IPS-18c (cell line): ENCODE measurements at regions not wholly inside any gene's neighbourhood (a gene's known extent, or its start where the extent isn't known, plus 50 kb on each side); places are given as distances from the start of the nearest gene placed in this dataset.

Experiments
- H3K4me3 ChIP-seq: 2 replicates; pipeline ENCODE4 v1.7.0; 2013; ENCODE audit warnings: low read depth, mild to moderate bottlenecking, low read length, moderate library complexity; ENCODE audit not compliant: insufficient read depth
- H3K9me3 ChIP-seq: one replicate; pipeline ENCODE4 v1.6.1; 2013; ENCODE audit warnings: mild to moderate bottlenecking, low read length, moderate library complexity; ENCODE audit not compliant: control insufficient read depth, insufficient read depth

- Histone ChIP-seq H3K4me3 (no peak overlapping the region), H3K9me3 (no peaks in the 10 kb centered on the region)
Measured at GRCh38 chr1:9179463-9180110, 50.7 kb upstream of the GPR157 start.

DNA sequence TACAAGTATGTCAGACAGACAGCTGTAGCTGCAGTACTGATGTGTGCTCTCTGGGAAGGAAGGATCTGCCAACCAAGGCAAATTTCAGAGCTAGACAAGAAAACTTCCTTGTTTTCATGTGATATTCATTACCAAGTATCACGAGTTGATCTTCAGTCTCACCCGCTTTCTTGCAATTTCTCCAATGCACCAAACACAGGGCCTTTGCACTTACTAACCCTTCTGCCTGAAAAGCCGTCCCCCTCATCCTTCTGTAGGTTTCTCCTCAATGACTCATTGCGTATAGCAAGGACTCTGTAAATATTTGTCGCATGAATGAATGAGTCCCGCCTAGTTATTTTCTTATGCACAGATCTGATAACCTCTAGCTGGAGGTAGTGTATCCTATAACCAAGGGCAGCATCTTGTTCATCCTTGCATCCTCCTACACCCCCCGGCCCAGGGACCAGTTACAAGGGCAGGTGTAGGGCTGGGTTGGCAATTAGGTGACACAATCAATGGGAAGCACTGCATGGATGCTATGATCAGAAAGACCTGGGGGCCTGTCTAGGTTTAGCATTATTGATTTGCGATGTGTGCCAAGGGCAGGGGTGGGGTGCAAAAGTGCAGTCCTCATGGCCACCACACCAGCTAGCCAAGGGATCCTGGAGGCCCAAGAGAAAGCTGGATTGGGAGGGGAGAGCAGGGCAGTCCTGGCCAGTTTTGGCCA lies 51.4 kb upstream of the GPR157 start:
- Histone ChIP-seq H3K9me3 (no peaks in the 10 kb centered on the region), H3K4me3 (0 out of 2 replicates have a peak overlapping the region, but pooled peaks have one; percentile 76)

GRCh38 chr1:9181176-9181906 lies 52.4 kb upstream of the GPR157 start:
- Histone ChIP-seq H3K4me3 (peak overlapping the region; percentile 76), H3K9me3 (no peaks in the 10 kb centered on the region)

- Histone ChIP-seq H3K9me3 (no peaks in the 10 kb centered on the region), H3K4me3 (peak overlapping the region; percentile 76)
Measured at GRCh38 chr1:9181990-9182783, 52.4 kb upstream of the H6PD start.

DNA sequence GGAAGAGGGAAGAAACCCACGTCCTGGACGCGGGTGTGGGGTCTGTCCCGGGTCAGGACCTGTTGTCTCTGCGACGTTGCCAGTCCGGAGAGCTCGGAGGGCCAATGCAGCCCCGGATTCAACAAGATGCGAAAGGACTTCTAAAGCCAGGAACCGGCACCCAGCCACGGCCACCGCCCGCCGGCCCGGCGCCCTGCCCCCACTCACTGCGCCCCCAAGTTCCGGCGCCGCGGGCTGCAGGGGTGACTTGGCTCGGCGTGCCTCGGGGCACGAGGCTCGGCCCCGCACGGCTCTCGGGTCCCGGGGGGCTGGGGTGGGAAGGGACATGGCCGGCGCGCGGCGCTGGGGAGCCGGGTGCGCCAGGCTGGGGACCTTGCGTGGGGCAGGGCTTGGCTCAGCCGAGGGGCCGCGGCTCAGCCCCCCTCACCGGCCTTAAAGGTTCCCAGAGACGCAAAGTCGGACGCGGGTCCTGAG lies 51.8 kb upstream of the H6PD start:
- H3K4me3 ChIP-seq = peak overlapping the region; percentile 76

DNA sequence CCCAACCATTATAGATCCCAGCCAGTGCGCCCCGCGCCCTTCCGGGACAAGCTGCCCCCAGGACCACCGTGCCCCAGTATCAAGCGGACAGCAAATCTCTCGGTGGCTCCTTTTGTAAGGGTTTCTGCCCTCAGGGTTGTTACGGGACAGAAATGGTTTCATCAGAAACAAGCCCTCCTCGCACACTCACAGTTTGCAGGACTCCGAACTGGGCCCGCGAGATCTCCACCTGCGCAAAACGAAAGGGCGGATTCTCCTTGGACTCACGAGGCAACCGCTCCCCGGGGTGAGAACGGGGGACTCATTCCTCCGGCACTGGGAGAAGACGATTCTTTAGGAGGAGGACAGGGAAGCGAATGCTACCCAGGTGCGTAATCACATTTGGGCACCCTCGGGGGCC lies 51.1 kb upstream of the H6PD start:
- Histone ChIP-seq H3K9me3 (no peaks in the 10 kb centered on the region), H3K4me3 (peak overlapping the region; percentile 76; the same call in 1 of the 2 replicates)

More for the DNA sequence above, 51.8 kb upstream of the H6PD start:
- H3K9me3 ChIP-seq = no peaks in the 10 kb centered on the region

GRCh38 chr1:9183898-9184297 lies 50.7 kb upstream of the H6PD start:
- Histone ChIP-seq H3K4me3 (peak overlapping the region; percentile 76), H3K9me3 (no peaks in the 10 kb centered on the region)

DNA sequence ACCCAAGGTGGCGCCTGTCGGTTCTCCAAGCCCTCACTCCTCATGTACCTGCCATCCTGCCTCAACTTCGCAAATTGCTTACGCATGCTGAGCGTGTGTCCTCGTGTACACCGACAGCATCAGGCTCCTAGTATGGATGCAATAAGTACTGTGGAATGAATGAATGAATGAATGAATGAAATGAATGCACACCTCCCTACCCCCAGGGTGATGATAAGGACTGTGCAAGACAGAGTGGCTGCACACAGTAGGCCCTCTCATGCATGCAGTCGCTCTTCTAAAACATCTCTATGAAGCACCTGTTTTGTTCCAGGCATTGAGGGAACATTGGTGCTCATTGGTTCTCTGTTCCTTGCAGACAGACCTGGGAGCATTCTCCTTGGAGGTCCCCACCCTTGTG lies 49.8 kb upstream of the H6PD start:
- Histone ChIP-seq H3K4me3 (no peak overlapping the region), H3K9me3 (no peaks in the 10 kb centered on the region)
